ENCODE measurements at regions not wholly inside any gene's neighbourhood (a gene's known extent, or its start where the extent isn't known, plus 50 kb on each side); places are given as distances from the start of the nearest gene placed in this dataset.
A peak's percentile ranks its signal among the peaks of the same experiment; 100 is the strongest.

- ChIA-PET CTCF (no interaction called here), POLR2A (no interaction called here)
- H3K27ac Mint-ChIP-seq: no peak overlapping the region
- H3K4me1 Mint-ChIP-seq: no peaks in the 10 kb centered on the region
- no peak overlapping the region for H3K4me3 Mint-ChIP-seq
- Histone ChIP-seq H3K27ac (ENCODE audit: low read depth, low read length) (no peak overlapping the region), H3K4me1 (ENCODE audit: insufficient read depth, low read length) (no peaks in the 10 kb centered on the region), H3K4me3 (ENCODE audit: low read length) (no peak overlapping the region), H3K9me3 (ENCODE audit: low read length) (no peaks in the 10 kb centered on the region), H3K27me3 (ENCODE audit: insufficient read depth, low read length, poor library complexity, severe bottlenecking) (no peaks in the 10 kb centered on the region), H3K36me3 (ENCODE audit: insufficient read depth, low read length) (no peaks in the 10 kb centered on the region)
- no peak for DNase-seq
- H3K9me3 Mint-ChIP-seq: no peaks in the 10 kb centered on the region
- peaks cover 17 to 56% of the 10 kb centered on the region in 2 donors for H3K27me3 Mint-ChIP-seq
- peaks cover 0 to 1% (median 0%) of the 10 kb centered on the region in 3 donors for H3K36me3 Mint-ChIP-seq
Measured at GRCh38 chr2:63667132-63667700, 78.5 kb downstream of the MDH1 start.

- CTCF ChIA-PET: no interaction called here
- Histone ChIP-seq H3K9me3 (ENCODE audit: low read length) (no peaks in the 10 kb centered on the region), H3K27me3 (ENCODE audit: insufficient read depth, low read length, poor library complexity, severe bottlenecking) (no peaks in the 10 kb centered on the region), H3K4me3 (ENCODE audit: low read length) (no peak overlapping the region), H3K27ac (ENCODE audit: low read depth, low read length) (no peak overlapping the region), H3K36me3 (ENCODE audit: insufficient read depth, low read length) (no peaks in the 10 kb centered on the region), H3K4me1 (ENCODE audit: insufficient read depth, low read length) (no peaks in the 10 kb centered on the region)
- Mint-ChIP-seq H3K36me3 (peaks cover 0 to 1% (median 0%) of the 10 kb centered on the region in 3 donors), H3K4me1 (no peaks in the 10 kb centered on the region), H3K9me3 (no peaks in the 10 kb centered on the region), H3K27me3 (peaks cover 14 to 48% of the 10 kb centered on the region in 2 donors), H3K4me3 (no peak overlapping the region), H3K27ac (no peak overlapping the region)
- DNase-seq: no peak
- POLR2A ChIA-PET: no interaction called here
Measured at GRCh38 chr2:63668000-63668399, 79.2 kb downstream of the MDH1 start.

GRCh38 chr2:63668466-63668865 lies 79.7 kb downstream of the MDH1 start:
- no peaks in the 10 kb centered on the region for H3K27me3 ChIP-seq (ENCODE audit: insufficient read depth, low read length, poor library complexity, severe bottlenecking)
- H3K4me1 ChIP-seq (ENCODE audit: insufficient read depth, low read length): no peaks in the 10 kb centered on the region
- no peaks in the 10 kb centered on the region for H3K9me3 Mint-ChIP-seq
- no peaks in the 10 kb centered on the region for H3K36me3 ChIP-seq (ENCODE audit: insufficient read depth, low read length)
- no peak overlapping the region for H3K27ac ChIP-seq (ENCODE audit: low read depth, low read length)
- peaks cover 15 to 48% of the 10 kb centered on the region in 2 donors for H3K27me3 Mint-ChIP-seq
- no peak overlapping the region for H3K4me3 Mint-ChIP-seq
- POLR2A ChIA-PET: no interaction called here
- H3K4me3 ChIP-seq (ENCODE audit: low read length): no peak overlapping the region
- H3K36me3 Mint-ChIP-seq: peaks cover 0 to 1% (median 0%) of the 10 kb centered on the region in 3 donors
- CTCF ChIA-PET: no interaction called here
- no peaks in the 10 kb centered on the region for H3K4me1 Mint-ChIP-seq
- H3K9me3 ChIP-seq (ENCODE audit: low read length): no peaks in the 10 kb centered on the region
- DNase-seq: no peak
- no peak overlapping the region for H3K27ac Mint-ChIP-seq

- H3K27me3 ChIP-seq (ENCODE audit: insufficient read depth, low read length, poor library complexity, severe bottlenecking): no peaks in the 10 kb centered on the region
- peak overlapping the region in 1 of 8 donors; percentile 55 for H3K27ac Mint-ChIP-seq
- peaks cover 22 to 52% of the 10 kb centered on the region in 2 donors for H3K27me3 Mint-ChIP-seq
- H3K4me3 Mint-ChIP-seq: no peak overlapping the region
- peaks cover 0 to 1% (median 0%) of the 10 kb centered on the region in 3 donors for H3K36me3 Mint-ChIP-seq
- POLR2A ChIA-PET: no interaction called here
- DNase-seq: no peak
- CTCF ChIA-PET: no interaction called here
- no peaks in the 10 kb centered on the region for H3K9me3 Mint-ChIP-seq
- no peaks in the 10 kb centered on the region for H3K9me3 ChIP-seq (ENCODE audit: low read length)
- H3K4me1 ChIP-seq (ENCODE audit: insufficient read depth, low read length): no peaks in the 10 kb centered on the region
- H3K36me3 ChIP-seq (ENCODE audit: insufficient read depth, low read length): no peaks in the 10 kb centered on the region
- no peak overlapping the region for H3K27ac ChIP-seq (ENCODE audit: low read depth, low read length)
- no peaks in the 10 kb centered on the region for H3K4me1 Mint-ChIP-seq
- H3K4me3 ChIP-seq (ENCODE audit: low read length): no peak overlapping the region
Measured at GRCh38 chr2:63669596-63669995, 80.8 kb downstream of the MDH1 start.

GRCh38 chr2:63673865-63674533 lies 85.2 kb downstream of the MDH1 start:
- no peak for DNase-seq
- Histone ChIP-seq H3K4me3 (ENCODE audit: low read length) (no peak overlapping the region), H3K27me3 (ENCODE audit: insufficient read depth, low read length, poor library complexity, severe bottlenecking) (no peaks in the 10 kb centered on the region), H3K36me3 (ENCODE audit: insufficient read depth, low read length) (no peaks in the 10 kb centered on the region), H3K9me3 (ENCODE audit: low read length) (no peaks in the 10 kb centered on the region), H3K4me1 (ENCODE audit: insufficient read depth, low read length) (no peaks in the 10 kb centered on the region), H3K27ac (ENCODE audit: low read depth, low read length) (no peak overlapping the region)
- peaks cover 20 to 52% of the 10 kb centered on the region in 2 donors for H3K27me3 Mint-ChIP-seq
- CTCF ChIA-PET: no interaction called here
- POLR2A ChIA-PET: no interaction called here
- no peaks in the 10 kb centered on the region for H3K4me1 Mint-ChIP-seq
- H3K27ac Mint-ChIP-seq: no peak overlapping the region
- no peak overlapping the region for H3K4me3 Mint-ChIP-seq
- no peaks in the 10 kb centered on the region for H3K9me3 Mint-ChIP-seq
- H3K36me3 Mint-ChIP-seq: peaks cover 0 to 1% (median 0%) of the 10 kb centered on the region in 3 donors

- no peak overlapping the region for H3K4me3 ChIP-seq (ENCODE audit: low read length)
- H3K4me3 Mint-ChIP-seq: no peak overlapping the region
- H3K27me3 ChIP-seq (ENCODE audit: insufficient read depth, low read length, poor library complexity, severe bottlenecking): no peaks in the 10 kb centered on the region
- no peak overlapping the region for H3K27ac ChIP-seq (ENCODE audit: low read depth, low read length)
- no peaks in the 10 kb centered on the region for H3K9me3 ChIP-seq (ENCODE audit: low read length)
- H3K36me3 ChIP-seq (ENCODE audit: insufficient read depth, low read length): no peaks in the 10 kb centered on the region
- peaks cover 15 to 55% of the 10 kb centered on the region in 2 donors for H3K27me3 Mint-ChIP-seq
- H3K36me3 Mint-ChIP-seq: peaks cover 0 to 1% (median 0%) of the 10 kb centered on the region in 3 donors
- H3K9me3 Mint-ChIP-seq: no peaks in the 10 kb centered on the region
- H3K27ac Mint-ChIP-seq: no peak overlapping the region
- ChIA-PET POLR2A (no interaction called here), CTCF (no interaction called here)
- no peak for DNase-seq
- no peaks in the 10 kb centered on the region for H3K4me1 ChIP-seq (ENCODE audit: insufficient read depth, low read length)
- H3K4me1 Mint-ChIP-seq: no peaks in the 10 kb centered on the region
Measured at GRCh38 chr2:63675026-63675425, 86.3 kb downstream of the MDH1 start.

GRCh38 chr2:63676135-63676534 lies 87.4 kb downstream of the MDH1 start:
- CTCF ChIA-PET: no interaction called here
- no peak overlapping the region for H3K27ac ChIP-seq (ENCODE audit: low read depth, low read length)
- POLR2A ChIA-PET: no interaction called here
- DNase-seq: no peak
- H3K9me3 Mint-ChIP-seq: no peaks in the 10 kb centered on the region
- H3K4me1 ChIP-seq (ENCODE audit: insufficient read depth, low read length): no peaks in the 10 kb centered on the region
- no peaks in the 10 kb centered on the region for H3K9me3 ChIP-seq (ENCODE audit: low read length)
- no peaks in the 10 kb centered on the region for H3K4me1 Mint-ChIP-seq
- no peak overlapping the region for H3K4me3 ChIP-seq (ENCODE audit: low read length)
- peaks cover 14 to 48% of the 10 kb centered on the region in 2 donors for H3K27me3 Mint-ChIP-seq
- H3K4me3 Mint-ChIP-seq: no peak overlapping the region
- H3K27me3 ChIP-seq (ENCODE audit: insufficient read depth, low read length, poor library complexity, severe bottlenecking): no peaks in the 10 kb centered on the region
- H3K36me3 ChIP-seq (ENCODE audit: insufficient read depth, low read length): no peaks in the 10 kb centered on the region
- H3K36me3 Mint-ChIP-seq: no peaks in the 10 kb centered on the region
- H3K27ac Mint-ChIP-seq: peak overlapping the region in 1 of 8 donors; percentile 39

- Histone ChIP-seq H3K27ac (ENCODE audit: low read depth, low read length) (no peak overlapping the region), H3K27me3 (ENCODE audit: insufficient read depth, low read length, poor library complexity, severe bottlenecking) (no peaks in the 10 kb centered on the region), H3K4me1 (ENCODE audit: insufficient read depth, low read length) (no peaks in the 10 kb centered on the region), H3K4me3 (ENCODE audit: low read length) (no peak overlapping the region), H3K9me3 (ENCODE audit: low read length) (no peaks in the 10 kb centered on the region), H3K36me3 (ENCODE audit: insufficient read depth, low read length) (no peaks in the 10 kb centered on the region)
- Mint-ChIP-seq H3K27me3 (peaks cover 7 to 38% of the 10 kb centered on the region in 2 donors), H3K9me3 (no peaks in the 10 kb centered on the region), H3K4me3 (no peak overlapping the region), H3K4me1 (no peaks in the 10 kb centered on the region), H3K36me3 (no peaks in the 10 kb centered on the region), H3K27ac (no peak overlapping the region)
- DNase-seq: no peak
- ChIA-PET POLR2A (no interaction called here), CTCF (no interaction called here)
Measured at GRCh38 chr2:63678085-63678484, 89.3 kb downstream of the MDH1 start.
